ENCODE measurements at regions not wholly inside any gene's neighbourhood (a gene's known extent, or its start where the extent isn't known, plus 50 kb on each side); places are given as distances from the start of the nearest gene placed in this dataset.

GRCh38 chr13:47226516-47226915 is 329.7 kb upstream of the HTR2A start:
- H2AFZ ChIP-seq (ENCODE audit: control insufficient read depth, low read length), result no peak overlapping the region
- DNase-seq (ENCODE audit: low read depth, low spot score), result no peak

GRCh38 chr13:47220453-47221140 is 323.7 kb upstream of the HTR2A start:
- Histone ChIP-seq H3K27ac (ENCODE audit: control insufficient read depth, insufficient read depth, low read length) (no peak overlapping the region), H3K27me3 (ENCODE audit: control insufficient read depth, extremely low read depth, insufficient read depth, low read length) (no peaks in the 10 kb centered on the region), H3K4me3 (ENCODE audit: control insufficient read depth in 2 of 3, extremely low read depth in 1 of 3, insufficient read depth in 2 of 3, low read depth in 1 of 3, low read length in 3 of 3) (no peak overlapping the region), H3K9ac (ENCODE audit: control insufficient read depth, extremely low read depth, insufficient read depth, low read length) (no peak overlapping the region), H3K9me1 (ENCODE audit: control insufficient read depth, extremely low read depth, insufficient read depth, low read length) (no peaks in the 10 kb centered on the region), H3K4me1 (ENCODE audit: control insufficient read depth, extremely low read depth, insufficient read depth, low read length) (peaks cover 11% of the 10 kb centered on the region), H4K20me1 (ENCODE audit: control insufficient read depth, extremely low read depth, insufficient read depth, low read length) (no peaks in the 10 kb centered on the region), H3K36me3 (ENCODE audit: control insufficient read depth in 2 of 2, extremely low read depth in 1 of 2, insufficient read depth in 2 of 2, low read length in 2 of 2) (no peaks in the 10 kb centered on the region), H3K79me2 (ENCODE audit: control insufficient read depth, insufficient read depth, low read length) (no peaks in the 10 kb centered on the region), H2AFZ (ENCODE audit: control insufficient read depth, low read length) (no peak overlapping the region), H3K4me2 (ENCODE audit: control insufficient read depth, extremely low read depth, insufficient read depth, low read depth, low read length) (no peak overlapping the region), H3K9me3 (ENCODE audit: control insufficient read depth, low read depth, low read length) (no peaks in the 10 kb centered on the region)
- FAIRE-seq (no peak), DNase-seq (ENCODE audit: low read depth, low spot score) (no peak)
- TF ChIP-seq CTCF (optimal IDR thresholded peaks at IDR 0.05 in 1 of 3, IDR thresholded peaks at IDR 0.05 in 1 of 3, conservative IDR thresholded peaks at IDR 0.05 in 1 of 3; ENCODE audit: extremely low read depth in 1 of 3, insufficient read depth in 2 of 3, low read length in 3 of 3) (no peak), EZH2 (IDR thresholded peaks at IDR 0.05; ENCODE audit: low read length) (no peak)
- dilution Hi-C loops (cut with MboI; ENCODE audit: extremely low pct_ligation_motif_present, low sequenced_read_pairs), result no loop called here

More at GRCh38 chr13:47226516-47226915, 329.7 kb upstream of the HTR2A start:
- Histone ChIP-seq H3K36me3 (ENCODE audit: control insufficient read depth in 2 of 2, extremely low read depth in 1 of 2, insufficient read depth in 2 of 2, low read length in 2 of 2) (no peaks in the 10 kb centered on the region), H3K27ac (ENCODE audit: control insufficient read depth, insufficient read depth, low read length) (no peak overlapping the region), H3K27me3 (ENCODE audit: control insufficient read depth, extremely low read depth, insufficient read depth, low read length) (no peaks in the 10 kb centered on the region), H3K79me2 (ENCODE audit: control insufficient read depth, insufficient read depth, low read length) (no peaks in the 10 kb centered on the region), H4K20me1 (ENCODE audit: control insufficient read depth, extremely low read depth, insufficient read depth, low read length) (no peaks in the 10 kb centered on the region), H3K4me3 (ENCODE audit: control insufficient read depth in 2 of 3, extremely low read depth in 1 of 3, insufficient read depth in 2 of 3, low read depth in 1 of 3, low read length in 3 of 3) (no peak overlapping the region), H3K9ac (ENCODE audit: control insufficient read depth, extremely low read depth, insufficient read depth, low read length) (no peak overlapping the region), H3K4me2 (ENCODE audit: control insufficient read depth, extremely low read depth, insufficient read depth, low read depth, low read length) (no peak overlapping the region), H3K9me1 (ENCODE audit: control insufficient read depth, extremely low read depth, insufficient read depth, low read length) (no peaks in the 10 kb centered on the region), H3K4me1 (ENCODE audit: control insufficient read depth, extremely low read depth, insufficient read depth, low read length) (no peaks in the 10 kb centered on the region), H3K9me3 (ENCODE audit: control insufficient read depth, low read depth, low read length) (no peaks in the 10 kb centered on the region)
- dilution Hi-C loops (cut with MboI; ENCODE audit: extremely low pct_ligation_motif_present, low sequenced_read_pairs), result no loop called here
- TF ChIP-seq CTCF (optimal IDR thresholded peaks at IDR 0.05 in 1 of 3, IDR thresholded peaks at IDR 0.05 in 1 of 3, conservative IDR thresholded peaks at IDR 0.05 in 1 of 3; ENCODE audit: extremely low read depth in 1 of 3, insufficient read depth in 2 of 3, low read length in 3 of 3) (no peak), EZH2 (IDR thresholded peaks at IDR 0.05; ENCODE audit: low read length) (no peak)
- FAIRE-seq, result peak; percentile 60
